Testis (tissue), 2 donors: ENCODE measurements at regions not wholly inside any gene's neighbourhood (a gene's known extent, or its start where the extent isn't known, plus 50 kb on each side); places are given as distances from the start of the nearest gene placed in this dataset.

Source experiments
- POLR2A ChIP-seq: fragments of 450-650 bp; IDR thresholded peaks from one replicate; pipeline ENCODE4 v1.6.1; 2017; ENCODE audit warnings: antibody characterized with exemption, mild to moderate bottlenecking, moderate library complexity
- TF ChIP-seq, protein P1 (sequence below), 3 experiments: fragments of 450-650 bp in 2 of 3; fragments of 200-600 bp in 1 of 3; sonication (generic) in 1 of 3; IDR thresholded peaks; one replicate each; pipeline ENCODE4 v1.5.1; 2016 to 2019; ENCODE audit warnings: antibody characterized with exemption in 3 of 3, mild to moderate bottlenecking in 2 of 3, moderate library complexity in 1 of 3

DNA sequence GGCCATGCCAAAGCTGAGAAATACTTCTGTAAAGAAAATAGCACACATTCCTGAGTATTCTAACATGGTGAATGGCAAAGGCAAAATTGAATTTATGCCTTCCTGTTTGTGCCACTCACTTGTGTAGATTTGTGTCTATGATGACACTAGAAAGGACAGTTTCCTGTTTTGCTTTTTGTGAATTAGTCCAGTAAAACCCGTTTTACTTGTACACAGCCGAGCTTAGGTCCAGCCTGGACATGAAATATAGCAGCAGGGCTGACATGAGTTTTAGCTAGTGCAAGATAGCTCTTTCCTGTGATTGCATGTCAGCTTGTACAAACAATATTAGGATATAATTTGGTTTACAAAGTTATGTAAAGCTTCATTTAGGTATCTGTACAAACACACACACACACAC is 1891.7 kb upstream of the WWC1 start:
- TF ChIP-seq, protein P1, sequence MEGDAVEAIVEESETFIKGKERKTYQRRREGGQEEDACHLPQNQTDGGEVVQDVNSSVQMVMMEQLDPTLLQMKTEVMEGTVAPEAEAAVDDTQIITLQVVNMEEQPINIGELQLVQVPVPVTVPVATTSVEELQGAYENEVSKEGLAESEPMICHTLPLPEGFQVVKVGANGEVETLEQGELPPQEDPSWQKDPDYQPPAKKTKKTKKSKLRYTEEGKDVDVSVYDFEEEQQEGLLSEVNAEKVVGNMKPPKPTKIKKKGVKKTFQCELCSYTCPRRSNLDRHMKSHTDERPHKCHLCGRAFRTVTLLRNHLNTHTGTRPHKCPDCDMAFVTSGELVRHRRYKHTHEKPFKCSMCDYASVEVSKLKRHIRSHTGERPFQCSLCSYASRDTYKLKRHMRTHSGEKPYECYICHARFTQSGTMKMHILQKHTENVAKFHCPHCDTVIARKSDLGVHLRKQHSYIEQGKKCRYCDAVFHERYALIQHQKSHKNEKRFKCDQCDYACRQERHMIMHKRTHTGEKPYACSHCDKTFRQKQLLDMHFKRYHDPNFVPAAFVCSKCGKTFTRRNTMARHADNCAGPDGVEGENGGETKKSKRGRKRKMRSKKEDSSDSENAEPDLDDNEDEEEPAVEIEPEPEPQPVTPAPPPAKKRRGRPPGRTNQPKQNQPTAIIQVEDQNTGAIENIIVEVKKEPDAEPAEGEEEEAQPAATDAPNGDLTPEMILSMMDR (IDR thresholded peaks at IDR 0.05): no peak
- TF ChIP-seq POLR2A: no peak
